ENCODE measurements at regions not wholly inside any gene's neighbourhood (a gene's known extent, or its start where the extent isn't known, plus 50 kb on each side); places are given as distances from the start of the nearest gene placed in this dataset.

DNA sequence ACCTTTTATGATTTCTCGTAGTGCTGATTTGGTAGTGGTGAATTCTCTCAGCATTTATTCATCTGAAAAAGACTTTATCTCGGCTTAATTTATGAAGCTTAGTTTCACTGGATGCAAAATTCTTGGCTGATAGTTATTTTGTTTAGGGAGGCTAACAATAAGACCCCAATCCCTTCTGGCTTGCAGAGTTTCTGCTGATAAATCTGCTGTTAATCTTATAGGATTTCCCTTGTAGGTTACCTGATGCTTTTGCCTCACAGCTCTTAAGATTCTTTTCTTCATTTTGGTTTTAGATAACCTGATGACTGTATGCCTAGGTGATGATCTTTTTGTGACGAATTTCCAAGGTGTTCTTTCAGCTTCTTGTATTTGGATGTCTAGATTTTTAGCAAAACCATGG is 388.7 kb downstream of the UTRN start:
- Histone ChIP-seq H3K4me2 (ENCODE audit: insufficient read depth in 1 of 2, low read depth in 2 of 2, low read length in 2 of 2) (no peak overlapping the region), H3K27ac (ENCODE audit: low read depth, low read length) (no peak overlapping the region), H4K20me1 (replicated peaks in 1 of 2; ENCODE audit: control insufficient read depth in 1 of 2, insufficient read depth in 2 of 2, low read length in 2 of 2) (no peaks in the 10 kb centered on the region), H3K79me1 (ENCODE audit: low read depth, low read length) (peaks cover 7% of the 10 kb centered on the region), H2BK120ac (replicated peaks; ENCODE audit: low read depth, low read length) (no peak overlapping the region), H3K18ac (ENCODE audit: extremely low read depth, low read length) (no peak overlapping the region), H4K5ac (ENCODE audit: insufficient read length, low read depth, low read length) (no peak overlapping the region), H4K8ac (ENCODE audit: extremely low read depth, insufficient read depth, low read length) (no peak overlapping the region), H2BK12ac (ENCODE audit: low read depth, low read length) (no peak overlapping the region), H3K4me3 (ENCODE audit: extremely low read depth in 1 of 4, insufficient read depth in 2 of 4, low read depth in 3 of 4, low read length in 4 of 4) (no peak overlapping the region), H2BK20ac (ENCODE audit: low read length) (no peak overlapping the region), H3K9me3 (ENCODE audit: insufficient read depth in 2 of 2, low read depth in 1 of 2, low read length in 1 of 2) (peaks cover 0 to 4% of the 10 kb centered on the region in 2 experiments; a peak in 2 of 4 replicates), H2BK15ac (ENCODE audit: low read length) (no peak overlapping the region), H3K23me2 (ENCODE audit: low read depth, low read length) (no peaks in the 10 kb centered on the region), H3K14ac (ENCODE audit: insufficient read length) (no peak overlapping the region), H2AK5ac (ENCODE audit: low read depth, low read length) (no peak overlapping the region), H2BK5ac (ENCODE audit: low read depth, low read length) (no peak overlapping the region), H3K56ac (replicated peaks; ENCODE audit: insufficient read length, low read depth, low read length) (no peak overlapping the region), H3K27me3 (replicated peaks in 1 of 4; ENCODE audit: control insufficient read depth in 3 of 4, extremely low read depth in 1 of 4, insufficient read depth in 3 of 4, low read length in 3 of 4) (no peaks in the 10 kb centered on the region), H3K79me2 (ENCODE audit: control insufficient read depth in 1 of 2, insufficient read depth in 2 of 2, low read length in 2 of 2) (peaks cover 0 to 48% of the 10 kb centered on the region in 2 experiments; a peak in 2 of 4 replicates), H3K9ac (replicated peaks in 1 of 4; ENCODE audit: extremely low read depth in 1 of 4, low read depth in 3 of 4, low read length in 3 of 4) (no peak overlapping the region), H3K4me1 (replicated peaks in 1 of 4; ENCODE audit: control insufficient read depth in 3 of 4, insufficient read depth in 4 of 4, low read length in 3 of 4) (no peaks in the 10 kb centered on the region; a peak in 1 of 7 replicates), H4K91ac (replicated peaks; ENCODE audit: insufficient read length, low read length) (no peak overlapping the region), H3K4ac (replicated peaks; ENCODE audit: insufficient read length, low read depth, low read length) (no peak overlapping the region), H3K23ac (ENCODE audit: insufficient read length) (no peak overlapping the region), H2AFZ (ENCODE audit: low read length) (no peak overlapping the region), H3K36me3 (ENCODE audit: control insufficient read depth in 2 of 4, insufficient read depth in 4 of 4, low read length in 3 of 4) (peaks cover 0 to 2% (median 0%) of the 10 kb centered on the region in 4 experiments; a peak in 2 of 8 replicates)
- no peak for FAIRE-seq
- WGBS, 2 experiments (ENCODE audit: extremely low coverage in 1 of 2, insufficient coverage in 1 of 2, insufficient read length in 1 of 2, insufficient replicate concordance in 2 of 2, low coverage in 1 of 2, low lambda C conversion rate in 2 of 2, missing lambda C conversion rate in 1 of 2): 94% methylated on average over 3 of the region's 3 CpGs; no CpG with 5 or more reads in 1 of the 2 experiments
- no peak for DNase-seq (ENCODE audit: low read depth in 1 of 2, low spot score in 2 of 2)
- CTCF ChIA-PET (ENCODE audit: partially characterized antibody): interaction anchor here (0.5 to 0.6 kb wide), 2 partner anchors 16 to 42 kb away, joined by 3 to 4 read pairs; no protein-coding TSS in a partner anchor
- POLR2A ChIA-PET (ENCODE audit: partially characterized antibody): interaction anchor here (1.2 kb wide), 1 partner anchor 59 kb away, joined by 3 read pairs; no protein-coding TSS in a partner anchor
- TF ChIP-seq, protein P1, sequence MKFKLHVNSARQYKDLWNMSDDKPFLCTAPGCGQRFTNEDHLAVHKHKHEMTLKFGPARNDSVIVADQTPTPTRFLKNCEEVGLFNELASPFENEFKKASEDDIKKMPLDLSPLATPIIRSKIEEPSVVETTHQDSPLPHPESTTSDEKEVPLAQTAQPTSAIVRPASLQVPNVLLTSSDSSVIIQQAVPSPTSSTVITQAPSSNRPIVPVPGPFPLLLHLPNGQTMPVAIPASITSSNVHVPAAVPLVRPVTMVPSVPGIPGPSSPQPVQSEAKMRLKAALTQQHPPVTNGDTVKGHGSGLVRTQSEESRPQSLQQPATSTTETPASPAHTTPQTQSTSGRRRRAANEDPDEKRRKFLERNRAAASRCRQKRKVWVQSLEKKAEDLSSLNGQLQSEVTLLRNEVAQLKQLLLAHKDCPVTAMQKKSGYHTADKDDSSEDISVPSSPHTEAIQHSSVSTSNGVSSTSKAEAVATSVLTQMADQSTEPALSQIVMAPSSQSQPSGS (IDR thresholded peaks at IDR 0.05; ENCODE audit: low read length): no peak
- TF ChIP-seq JUN (IDR thresholded peaks at IDR 0.05; ENCODE audit: low read depth, low read length): no peak
- TF ChIP-seq SUZ12 (IDR thresholded peaks at IDR 0.05; ENCODE audit: low read length): no peak
- no peak for TF ChIP-seq TAF7 (optimal IDR thresholded peaks at IDR 0.05; ENCODE audit: borderline replicate concordance, low read depth, low read length)
- no peak for TF ChIP-seq CTBP2 (IDR thresholded peaks at IDR 0.05; ENCODE audit: borderline replicate concordance, insufficient read depth, insufficient read length, low read length)
- no peak for TF ChIP-seq CHD2 (IDR thresholded peaks at IDR 0.05; ENCODE audit: low read length)
- no peak for TF ChIP-seq RAD21 (IDR thresholded peaks at IDR 0.05 in 1 of 2, conservative IDR thresholded peaks at IDR 0.05 in 1 of 2; ENCODE audit: low read depth in 2 of 2, low read length in 2 of 2)
- TF ChIP-seq, protein P2, sequence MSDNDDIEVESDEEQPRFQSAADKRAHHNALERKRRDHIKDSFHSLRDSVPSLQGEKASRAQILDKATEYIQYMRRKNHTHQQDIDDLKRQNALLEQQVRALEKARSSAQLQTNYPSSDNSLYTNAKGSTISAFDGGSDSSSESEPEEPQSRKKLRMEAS (IDR thresholded peaks at IDR 0.05): no peak
- no peak for TF ChIP-seq FOSL1 (IDR thresholded peaks at IDR 0.05; ENCODE audit: insufficient read depth, low read depth, low read length)
- TF ChIP-seq TAF1 (IDR thresholded peaks at IDR 0.05; ENCODE audit: low read depth, low read length): no peak
- no peak for TF ChIP-seq SIN3A (conservative IDR thresholded peaks at IDR 0.05 in 1 of 2, IDR thresholded peaks at IDR 0.05 in 1 of 2; ENCODE audit: low read depth in 1 of 2, low read length in 2 of 2)

Measured in H1 (cell line).